GM21360 (cell line): ENCODE measurements at regions not wholly inside any gene's neighbourhood (a gene's known extent, or its start where the extent isn't known, plus 50 kb on each side); places are given as distances from the start of the nearest gene placed in this dataset.

Experiments
- ATAC-seq: cut with Tn5 transposase; IDR thresholded peaks from one replicate; pipeline ENCODE4 v1.9.1; 2021; ENCODE audit warnings: mild to moderate bottlenecking, moderate library complexity; ENCODE audit not compliant: unreplicated experiment

GRCh38 chr12:92003701-92004100, 141.9 kb downstream of the BTG1 start:
- ATAC-seq = no peak

- no peak for ATAC-seq
These were observed 142.8 kb downstream of the BTG1 start for GRCh38 chr12:92002673-92003382.

GRCh38 chr12:92002195-92002649, 143.4 kb downstream of the BTG1 start:
- ATAC-seq = no peak

- ATAC-seq = no peak
These were observed 145.0 kb downstream of the BTG1 start for GRCh38 chr12:92000597-92000996.

GRCh38 chr12:91999823-92000222, 145.8 kb downstream of the BTG1 start:
- ATAC-seq = no peak

- no peak for ATAC-seq
These were observed 147.3 kb downstream of the BTG1 start for GRCh38 chr12:91998316-91998715.

- ATAC-seq = no peak
These were observed 151.3 kb downstream of the BTG1 start for GRCh38 chr12:91994208-91994797.

GRCh38 chr12:91993287-91994017, 152.2 kb downstream of the BTG1 start:
- ATAC-seq = no peak

- ATAC-seq = no peak
These were observed 154.1 kb downstream of the BTG1 start for GRCh38 chr12:91991399-91992187.

GRCh38 chr12:91990525-91990924, 155.1 kb downstream of the BTG1 start:
- ATAC-seq = no peak

GRCh38 chr12:91989143-91989542, 156.5 kb downstream of the BTG1 start:
- ATAC-seq = no peak

GRCh38 chr12:91988086-91988923, 157.3 kb downstream of the BTG1 start:
- ATAC-seq = no peak

GRCh38 chr12:91986084-91986483, 159.6 kb downstream of the BTG1 start:
- no peak for ATAC-seq

GRCh38 chr12:91985002-91985787, 160.5 kb downstream of the BTG1 start:
- ATAC-seq = no peak

- no peak for ATAC-seq
These were observed 161.1 kb downstream of the BTG1 start for GRCh38 chr12:91984556-91984955.

- no peak for ATAC-seq
These were observed 161.7 kb downstream of the BTG1 start for GRCh38 chr12:91983935-91984334.

GRCh38 chr12:91982946-91983345, 162.7 kb downstream of the BTG1 start:
- ATAC-seq = no peak

GRCh38 chr12:91980389-91980821, 165.2 kb downstream of the BTG1 start:
- ATAC-seq = no peak

- ATAC-seq = no peak
These were observed 167.5 kb downstream of the BTG1 start for GRCh38 chr12:91978143-91978542.
